GM19351 (cell line): ENCODE measurements at regions not wholly inside any gene's neighbourhood (a gene's known extent, or its start where the extent isn't known, plus 50 kb on each side); places are given as distances from the start of the nearest gene placed in this dataset.

Source experiments
- ATAC-seq: cut with Tn5 transposase; IDR thresholded peaks from one replicate; pipeline ENCODE4 v1.9.1; 2021; ENCODE audit warnings: mild to moderate bottlenecking, moderate library complexity; ENCODE audit not compliant: unreplicated experiment

GRCh38 chr4:132240081-132240480, 909.0 kb upstream of the PCDH10 start:
- no peak for ATAC-seq

GRCh38 chr4:132245319-132245718, 903.8 kb upstream of the PCDH10 start:
- ATAC-seq = no peak

- no peak for ATAC-seq
Measured at GRCh38 chr4:132264176-132264575, 884.9 kb upstream of the PCDH10 start.

- ATAC-seq = no peak
Measured at GRCh38 chr4:132266374-132266773, 882.7 kb upstream of the PCDH10 start.

- ATAC-seq = no peak
Measured at GRCh38 chr4:132267321-132267720, 881.8 kb upstream of the PCDH10 start.

- no peak for ATAC-seq
Measured at GRCh38 chr4:132269303-132269990, 879.6 kb upstream of the PCDH10 start.

- no peak for ATAC-seq
Measured at GRCh38 chr4:132275583-132276121, 873.4 kb upstream of the PCDH10 start.

GRCh38 chr4:132276185-132276584, 872.9 kb upstream of the PCDH10 start:
- ATAC-seq = no peak

GRCh38 chr4:132276989-132277388, 872.1 kb upstream of the PCDH10 start:
- no peak for ATAC-seq

GRCh38 chr4:132281733-132282132, 867.4 kb upstream of the PCDH10 start:
- no peak for ATAC-seq

- ATAC-seq = no peak
Measured at GRCh38 chr4:132284910-132285426, 864.1 kb upstream of the PCDH10 start.

GRCh38 chr4:132297346-132297745, 851.7 kb upstream of the PCDH10 start:
- no peak for ATAC-seq

GRCh38 chr4:132299841-132300240, 849.3 kb upstream of the PCDH10 start:
- ATAC-seq = no peak

GRCh38 chr4:132312521-132312920, 836.6 kb upstream of the PCDH10 start:
- no peak for ATAC-seq

GRCh38 chr4:132313852-132314251, 835.2 kb upstream of the PCDH10 start:
- ATAC-seq = no peak

GRCh38 chr4:132316738-132317137, 832.4 kb upstream of the PCDH10 start:
- no peak for ATAC-seq

- no peak for ATAC-seq
Measured at GRCh38 chr4:132317923-132318322, 831.2 kb upstream of the PCDH10 start.

GRCh38 chr4:132328761-132329160, 820.3 kb upstream of the PCDH10 start:
- ATAC-seq = no peak

GRCh38 chr4:132330994-132331393, 818.1 kb upstream of the PCDH10 start:
- ATAC-seq = no peak

GRCh38 chr4:132332932-132333723, 816.0 kb upstream of the PCDH10 start:
- no peak for ATAC-seq

GRCh38 chr4:132333724-132334047, 815.4 kb upstream of the PCDH10 start:
- ATAC-seq = no peak

GRCh38 chr4:132334081-132334480, 815.0 kb upstream of the PCDH10 start:
- no peak for ATAC-seq
